ENCODE measurements at regions not wholly inside any gene's neighbourhood (a gene's known extent, or its start where the extent isn't known, plus 50 kb on each side); places are given as distances from the start of the nearest gene placed in this dataset.

DNA sequence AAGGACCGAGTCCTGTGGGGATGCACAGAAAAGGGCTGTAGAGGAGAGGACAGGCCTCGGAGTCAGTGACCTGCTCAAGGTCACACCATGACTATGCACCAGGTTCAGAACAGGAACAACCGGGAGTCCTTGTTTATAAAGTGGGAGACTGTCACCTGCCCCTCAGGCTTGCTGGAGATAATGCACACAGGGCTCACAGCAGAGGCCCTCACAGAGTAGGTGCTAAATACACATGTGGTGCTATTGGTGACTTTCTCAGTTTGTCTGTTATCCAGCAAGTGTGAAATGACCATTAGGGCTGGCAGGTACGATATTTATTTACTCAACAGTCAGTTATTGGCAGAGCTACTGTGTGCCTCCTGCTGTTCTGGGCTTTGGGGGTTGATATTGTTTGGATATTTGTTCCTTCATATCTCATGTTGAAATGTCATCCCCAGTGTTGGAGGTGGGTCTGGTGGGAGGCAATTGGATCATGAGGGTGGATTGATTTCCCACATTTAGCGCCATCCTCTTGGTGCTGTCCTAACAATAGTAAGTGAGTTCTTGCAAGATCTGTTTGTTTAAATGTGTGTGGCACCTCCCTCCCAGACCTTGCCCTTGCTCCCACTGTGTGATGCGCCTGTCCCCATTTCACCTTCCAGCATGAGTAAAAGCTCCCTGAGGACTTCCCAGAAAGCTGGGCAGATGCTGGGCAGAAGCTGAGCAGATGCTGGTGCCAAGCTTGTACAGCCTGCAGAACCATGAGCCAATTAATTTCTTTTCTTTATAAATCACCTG lies 162.1 kb upstream of the MPHOSPH6 start:
- intact Hi-C loops (cut with DNase I; ENCODE audit: low total_unique reads), result loop anchor here (5.0 kb wide), 1 partner anchor 485 kb away; no protein-coding TSS in a partner anchor
- TF ChIP-seq POLR2A (IDR thresholded peaks at IDR 0.05) (no peak), CTCF (IDR thresholded peaks at IDR 0.05) (no peak)

DNA sequence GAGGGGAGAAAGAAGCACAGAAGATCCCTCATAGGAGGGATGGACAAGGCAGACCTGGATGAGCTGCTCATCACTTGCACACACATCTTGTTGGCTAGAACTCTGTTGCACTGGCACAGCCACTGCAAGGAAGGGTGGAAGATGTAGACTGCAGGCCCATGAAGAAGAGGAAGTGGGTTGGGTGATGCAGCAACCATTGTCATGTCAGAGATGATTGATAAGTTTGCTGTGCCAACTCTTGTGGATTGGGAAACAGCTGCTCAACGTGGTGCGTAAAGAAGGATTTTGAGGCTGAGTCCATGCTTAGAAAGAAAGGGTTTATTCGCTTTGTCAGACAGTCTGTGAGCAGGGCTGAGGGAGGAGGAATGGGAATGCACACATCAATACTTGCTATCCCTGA lies 161.4 kb upstream of the MPHOSPH6 start:
- 66 to 68% methylated on average over 3 of the region's 3 CpGs for WGBS, 2 donors
- no peak for DNase-seq (ENCODE audit: low spot score in 2 of 2)
- TF ChIP-seq POLR2A (IDR thresholded peaks at IDR 0.05), result no peak
- TF ChIP-seq CTCF (IDR thresholded peaks at IDR 0.05), result no peak
- H3K4me3 ChIP-seq (ENCODE audit: low read depth, poor library complexity, severe bottlenecking), result no peak overlapping the region
- intact Hi-C loops (cut with DNase I; ENCODE audit: low total_unique reads), result loop anchor here (5.0 kb wide), 1 partner anchor 484 kb away; no protein-coding TSS in a partner anchor

More for the DNA sequence above, 162.1 kb upstream of the MPHOSPH6 start:
- WGBS, 2 donors, result 87 to 92% methylated on average over 6 of the region's 6 CpGs
- H3K4me3 ChIP-seq (ENCODE audit: low read depth, poor library complexity, severe bottlenecking), result no peak overlapping the region
- DNase-seq (ENCODE audit: low spot score in 2 of 2), result no peak

GRCh38 chr16:82329504-82330192 lies 159.6 kb upstream of the MPHOSPH6 start:
- 75 to 80% methylated on average over 11 of the region's 11 CpGs for WGBS, 2 donors
- intact Hi-C loops (cut with DNase I; ENCODE audit: low total_unique reads), result loop anchor here (5.0 kb wide), 1 partner anchor 482 kb away; no protein-coding TSS in a partner anchor
- TF ChIP-seq POLR2A (IDR thresholded peaks at IDR 0.05), result no peak
- TF ChIP-seq CTCF (IDR thresholded peaks at IDR 0.05), result no peak
- H3K4me3 ChIP-seq (ENCODE audit: low read depth, poor library complexity, severe bottlenecking), result no peak overlapping the region
- no peak for DNase-seq (ENCODE audit: low spot score in 2 of 2)

DNA sequence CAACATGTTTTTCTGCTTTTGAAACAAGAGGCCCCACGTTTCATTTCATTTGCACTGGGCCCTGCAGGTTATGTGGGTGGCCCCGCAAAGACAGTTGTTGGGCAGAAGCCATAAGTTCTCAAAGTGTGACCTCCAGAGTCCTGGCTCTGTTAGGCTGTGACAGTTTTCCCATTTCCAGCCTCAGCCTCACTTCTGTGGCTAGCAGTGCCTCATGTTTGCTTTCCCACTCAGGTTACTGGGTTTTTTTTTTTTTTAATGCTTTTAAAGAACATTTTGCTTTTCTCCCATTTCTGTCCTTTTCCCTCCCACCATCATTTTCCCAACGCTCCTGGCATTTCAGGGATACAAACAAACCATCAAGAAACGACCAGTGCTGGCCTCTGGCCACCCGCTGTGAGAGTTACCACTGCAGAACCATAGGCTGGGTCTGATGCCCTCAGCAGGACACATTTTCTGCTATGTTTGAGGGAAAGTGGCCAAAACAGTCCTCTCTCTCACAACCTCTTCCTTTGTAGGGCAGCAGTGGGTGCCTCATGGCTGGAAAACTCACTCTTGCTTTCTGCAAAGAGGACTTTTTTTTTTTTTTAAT lies 159.0 kb upstream of the MPHOSPH6 start:
- DNase-seq (ENCODE audit: low spot score in 2 of 2), result no peak
- TF ChIP-seq CTCF (IDR thresholded peaks at IDR 0.05) (no peak), POLR2A (IDR thresholded peaks at IDR 0.05) (no peak)
- 55 to 62% methylated on average over 5 of the region's 5 CpGs for WGBS, 2 donors
- intact Hi-C loops (cut with DNase I; ENCODE audit: low total_unique reads), result no loop called here
- no peak overlapping the region for H3K4me3 ChIP-seq (ENCODE audit: low read depth, poor library complexity, severe bottlenecking)

- WGBS, 2 donors, result 99% methylated on average over 2 of the region's 2 CpGs
- no peak overlapping the region for H3K4me3 ChIP-seq (ENCODE audit: low read depth, poor library complexity, severe bottlenecking)
- intact Hi-C loops (cut with DNase I; ENCODE audit: low total_unique reads), result no loop called here
- DNase-seq (ENCODE audit: low spot score in 2 of 2), result no peak
- TF ChIP-seq CTCF (IDR thresholded peaks at IDR 0.05), result no peak
- no peak for TF ChIP-seq POLR2A (IDR thresholded peaks at IDR 0.05)
These were observed 153.1 kb upstream of the MPHOSPH6 start for GRCh38 chr16:82323171-82323570.

All from lower leg skin (tissue), 4 donors.